H1 (cell line): ENCODE measurements at regions not wholly inside any gene's neighbourhood (a gene's known extent, or its start where the extent isn't known, plus 50 kb on each side); places are given as distances from the start of the nearest gene placed in this dataset.

Experiments used
- CTCF ChIA-PET: fragments of 300-600 bp; sonication (Branson Sonifier 250); formaldehyde crosslinking; loops from one replicate; lab custom pipeline; 2021; ENCODE audit not compliant: partially characterized antibody; lab: Charles Lee
- POLR2A ChIA-PET: fragments of 300-600 bp; sonication (Branson Sonifier 250); formaldehyde crosslinking; loops from one replicate; lab custom pipeline; 2021; ENCODE audit warnings: inconsistent platforms; ENCODE audit not compliant: partially characterized antibody; lab: Charles Lee
- DNase-seq, 2 experiments: peaks; one replicate each; pipeline versions ENCODE4 v3.0.0 to v3.0.0-alpha.2; 2010 to 2022; ENCODE audit warnings: low spot score in 2 of 2, low read depth in 1 of 2, mixed read lengths in 1 of 2
- FAIRE-seq: peaks from 2 replicates; lab custom pipeline; 2011; peaks lifted over from hg19 to GRCh38; lab: Jason Lieb, UNC
- H2AFZ ChIP-seq: 2 replicates; pipeline ENCODE4 v1.8.1; 2012; ENCODE audit warnings: low read length, inconsistent platforms
- H2AK5ac ChIP-seq: 2 replicates; pipeline ENCODE4 v1.6.1; 2013; ENCODE audit warnings: low read depth, low read length
- H2BK120ac ChIP-seq: replicated peaks from 2 replicates; pipeline ENCODE3; 2013; ENCODE audit warnings: low read depth, low read length, inconsistent platforms
- H2BK12ac ChIP-seq: 2 replicates; pipeline ENCODE4 v1.6.1; 2013; ENCODE audit warnings: low read depth, low read length
- H2BK15ac ChIP-seq: 2 replicates; pipeline ENCODE4 v1.6.1; 2013; ENCODE audit warnings: low read length
- H2BK20ac ChIP-seq: 2 replicates; pipeline ENCODE4 v1.6.1; 2013; ENCODE audit warnings: low read length
- H2BK5ac ChIP-seq: 2 replicates; pipeline ENCODE4 v1.6.1; 2013; ENCODE audit warnings: low read depth, low read length
- H3K14ac ChIP-seq: 2 replicates; pipeline ENCODE4 v1.6.1; 2013; ENCODE audit warnings: inconsistent platforms; ENCODE audit not compliant: insufficient read length
- H3K18ac ChIP-seq: 2 replicates; pipeline ENCODE4 v1.6.1; 2013; ENCODE audit warnings: low read length; ENCODE audit errors: extremely low read depth
- H3K23ac ChIP-seq: 2 replicates; pipeline ENCODE4 v1.6.1; 2013; ENCODE audit warnings: inconsistent platforms; ENCODE audit not compliant: insufficient read length
- H3K23me2 ChIP-seq: 2 replicates; pipeline ENCODE4 v1.6.1; 2013; ENCODE audit warnings: low read depth, low read length
- H3K27ac ChIP-seq: 2 replicates; pipeline ENCODE4 v1.6.1; 2011; ENCODE audit warnings: low read depth, low read length, inconsistent platforms
- H3K27me3 ChIP-seq, 4 experiments: replicated peaks in 1 of 4; 1 replicate in 1 of 4; 2 replicates in 3 of 4; pipeline versions ENCODE4 v1.6.1 to v1.8.1; 2011 to 2013; ENCODE audit warnings: low read length in 3 of 4, mild to moderate bottlenecking in 3 of 4, inconsistent platforms in 2 of 4, mixed read lengths in 2 of 4, moderate library complexity in 1 of 4; ENCODE audit not compliant: control insufficient read depth in 3 of 4, insufficient read depth in 3 of 4; ENCODE audit errors: extremely low read depth in 1 of 4
- H3K36me3 ChIP-seq, 4 experiments: 2 replicates each; pipeline versions ENCODE4 v1.6.1 to v1.8.1; 2011 to 2013; ENCODE audit warnings: mild to moderate bottlenecking in 4 of 4, low read length in 3 of 4, moderate library complexity in 2 of 4, control low read depth in 1 of 4, inconsistent platforms in 1 of 4; ENCODE audit not compliant: insufficient read depth in 4 of 4, control insufficient read depth in 2 of 4
- H3K4ac ChIP-seq: replicated peaks from 2 replicates; pipeline ENCODE3; 2013; ENCODE audit warnings: low read length, low read depth, mixed read lengths, inconsistent platforms; ENCODE audit not compliant: insufficient read length
- H3K4me1 ChIP-seq, 4 experiments: replicated peaks in 1 of 4; 1 replicate in 1 of 4; 2 replicates in 3 of 4; pipeline versions ENCODE4 v1.6.1 to v1.8.1; 2011 to 2013; ENCODE audit warnings: low read length in 3 of 4, inconsistent platforms in 2 of 4, mixed read lengths in 1 of 4; ENCODE audit not compliant: insufficient read depth in 4 of 4, control insufficient read depth in 3 of 4
- H3K4me2 ChIP-seq, 2 experiments: 2 replicates each; pipeline versions ENCODE4 v1.6.1 to v1.8.1; 2011 to 2013; ENCODE audit warnings: low read depth in 2 of 2, low read length in 2 of 2, control low read depth in 1 of 2, inconsistent platforms in 1 of 2, mild to moderate bottlenecking in 1 of 2; ENCODE audit not compliant: insufficient read depth in 1 of 2
- H3K4me3 ChIP-seq, 4 experiments: fragments of 200-600, 300-600 bp in 1 of 4; sonication (generic), shearing (Covaris generic), sonication (Bioruptor Twin) in 1 of 4; 2 replicates each; pipeline versions ENCODE4 v1.5.1 to v1.8.1; 2011 to 2016; ENCODE audit warnings: low read length in 4 of 4, low read depth in 3 of 4, control low read depth in 2 of 4, inconsistent platforms in 2 of 4, mild to moderate bottlenecking in 2 of 4, mixed read lengths in 1 of 4, moderate library complexity in 1 of 4; ENCODE audit not compliant: insufficient read depth in 2 of 4; ENCODE audit errors: extremely low read depth in 1 of 4
- H3K56ac ChIP-seq: replicated peaks from 2 replicates; pipeline ENCODE3; 2013; ENCODE audit warnings: low read depth, mild to moderate bottlenecking, mixed read lengths, low read length, inconsistent platforms; ENCODE audit not compliant: insufficient read length
- H3K79me1 ChIP-seq: 2 replicates; pipeline ENCODE4 v1.6.1; 2013; ENCODE audit warnings: low read depth, low read length, control low read depth
- H3K79me2 ChIP-seq, 2 experiments: 2 replicates each; pipeline versions ENCODE4 v1.6.1 to v1.8.1; 2012 to 2013; ENCODE audit warnings: low read length in 2 of 2, mild to moderate bottlenecking in 2 of 2, inconsistent platforms in 1 of 2; ENCODE audit not compliant: insufficient read depth in 2 of 2, control insufficient read depth in 1 of 2
- H3K9ac ChIP-seq, 4 experiments: replicated peaks in 1 of 4; 1 replicate in 1 of 4; 2 replicates in 3 of 4; pipeline versions ENCODE4 v1.6.1 to v1.8.1; 2011 to 2013; ENCODE audit warnings: low read depth in 3 of 4, low read length in 3 of 4, control low read depth in 2 of 4, mild to moderate bottlenecking in 2 of 4, moderate library complexity in 2 of 4, inconsistent platforms in 1 of 4; ENCODE audit errors: extremely low read depth in 1 of 4
- H3K9me3 ChIP-seq, 2 experiments: 2 replicates each; pipeline versions ENCODE4 v1.6.1 to v1.8.1; 2012 to 2013; ENCODE audit warnings: mild to moderate bottlenecking in 2 of 2, moderate library complexity in 2 of 2, control low read depth in 1 of 2, inconsistent platforms in 1 of 2, low read depth in 1 of 2, low read length in 1 of 2, mixed read lengths in 1 of 2; ENCODE audit not compliant: insufficient read depth in 2 of 2
- H4K20me1 ChIP-seq, 2 experiments: replicated peaks in 1 of 2; 2 replicates each; pipeline versions ENCODE3 to v1.8.1; 2011 to 2013; ENCODE audit warnings: inconsistent platforms in 2 of 2, low read length in 2 of 2, mild to moderate bottlenecking in 1 of 2; ENCODE audit not compliant: insufficient read depth in 2 of 2, control insufficient read depth in 1 of 2
- H4K5ac ChIP-seq: 2 replicates; pipeline ENCODE4 v1.6.1; 2013; ENCODE audit warnings: low read length, low read depth, mixed read lengths, inconsistent platforms; ENCODE audit not compliant: insufficient read length
- H4K8ac ChIP-seq: 2 replicates; pipeline ENCODE4 v1.8.0; 2013; ENCODE audit warnings: mild to moderate bottlenecking, moderate library complexity, low read length, inconsistent platforms; ENCODE audit not compliant: insufficient read depth; ENCODE audit errors: extremely low read depth
- H4K91ac ChIP-seq: replicated peaks from 2 replicates; pipeline ENCODE3; 2013; ENCODE audit warnings: low read length, mixed read lengths, inconsistent platforms; ENCODE audit not compliant: insufficient read length
- BRCA1 ChIP-seq: IDR thresholded peaks from 2 replicates; pipeline ENCODE4 v1.6.1; 2012; ENCODE audit warnings: low read depth, low read length, improper control_type of control experiment
- E2F6 ChIP-seq: IDR thresholded peaks from 2 replicates; pipeline ENCODE4 v1.6.1; 2012; ENCODE audit warnings: inconsistent platforms
- EP300 ChIP-seq, 2 experiments: IDR thresholded peaks; 1 replicate in 1 of 2; 2 replicates in 1 of 2; pipeline ENCODE4 v1.6.1; 2011 to 2012; ENCODE audit warnings: low read depth in 2 of 2, low read length in 2 of 2, mild to moderate bottlenecking in 2 of 2, borderline replicate concordance in 1 of 2, inconsistent platforms in 1 of 2, moderate library complexity in 1 of 2
- HDAC6 ChIP-seq: IDR thresholded peaks from one replicate; pipeline ENCODE4 v1.7.1; 2012; ENCODE audit warnings: low read depth, mild to moderate bottlenecking, inconsistent platforms, low read length, moderate library complexity
- RNF2 ChIP-seq: fragments of 200-900, 300-1000 bp; sonication (generic); IDR thresholded peaks from 2 replicates; pipeline ENCODE4 v1.7.1; 2016; ENCODE audit warnings: borderline replicate concordance, low read depth, mild to moderate bottlenecking, antibody characterized with exemption, low read length; ENCODE audit not compliant: poor library complexity, severe bottlenecking; ENCODE audit errors: missing control alignments
- SIN3A ChIP-seq, 2 experiments: IDR thresholded peaks in 1 of 2; conservative IDR thresholded peaks in 1 of 2; 2 replicates each; pipeline ENCODE4 v1.6.1; 2011 to 2012; ENCODE audit warnings: low read length in 2 of 2, improper control_type of control experiment in 1 of 2, low read depth in 1 of 2, mild to moderate bottlenecking in 1 of 2
- SP2 ChIP-seq: IDR thresholded peaks from 2 replicates; pipeline ENCODE4 v1.6.1; 2012; ENCODE audit warnings: mild to moderate bottlenecking, low read length, inconsistent platforms
- SRF ChIP-seq: IDR thresholded peaks from 2 replicates; pipeline ENCODE4 v1.6.1; 2011; ENCODE audit warnings: mild to moderate bottlenecking, low read depth, low read length, moderate library complexity
- WGBS, 2 experiments: shearing (Covaris generic) in 1 of 2; methylation state at CpG; one replicate each; pipeline versions ENCODE4 v1.1.6 to v1.1.7; 2013 to 2015; ENCODE audit warnings: low lambda C conversion rate in 2 of 2, mixed read lengths in 2 of 2, inconsistent platforms in 1 of 2, low coverage in 1 of 2, missing lambda C conversion rate in 1 of 2; ENCODE audit not compliant: insufficient replicate concordance in 2 of 2, insufficient coverage in 1 of 2, insufficient read length in 1 of 2; ENCODE audit errors: extremely low coverage in 1 of 2, missing lambda C conversion rate in 1 of 2; 5-methylcytosine and 5-hydroxymethylcytosine counted together

GRCh38 chr7:156139633-156140032 lies 327.4 kb upstream of the SHH start:
- Histone ChIP-seq H2BK15ac (no peak overlapping the region), H3K4ac (no peak overlapping the region), H4K8ac (no peak overlapping the region), H3K18ac (no peak overlapping the region), H2BK12ac (no peak overlapping the region), H3K27ac (no peak overlapping the region), H2BK5ac (no peak overlapping the region), H3K14ac (no peak overlapping the region), H3K79me1 (no peaks in the 10 kb centered on the region), H2AK5ac (no peak overlapping the region), H3K4me1 (no peaks in the 10 kb centered on the region), H3K56ac (no peak overlapping the region), H2BK20ac (no peak overlapping the region), H3K79me2 (no peaks in the 10 kb centered on the region), H4K5ac (no peak overlapping the region), H3K9me3 (peaks cover 2 to 5% of the 10 kb centered on the region in 2 experiments; a peak in 1 of 4 replicates), H3K27me3 (no peaks in the 10 kb centered on the region), H4K91ac (no peak overlapping the region), H3K4me3 (no peak overlapping the region), H2AFZ (no peak overlapping the region), H3K23me2 (no peaks in the 10 kb centered on the region), H3K36me3 (no peaks in the 10 kb centered on the region), H2BK120ac (no peak overlapping the region), H3K4me2 (no peak overlapping the region), H4K20me1 (no peaks in the 10 kb centered on the region), H3K9ac (no peak overlapping the region), H3K23ac (no peak overlapping the region)
- WGBS, 2 experiments: 87% methylated on average over 3 of the region's 3 CpGs; no CpG with 5 or more reads in 1 of the 2 experiments
- POLR2A ChIA-PET: no interaction called here
- FAIRE-seq (no peak), DNase-seq (no peak)
- CTCF ChIA-PET: interaction anchor here (0.9 to 1.5 kb wide), 3 partner anchors 8 to 50 kb away, joined by 3 read pairs; no protein-coding TSS in a partner anchor
- TF ChIP-seq SP2: no peak
- no peak for TF ChIP-seq EP300 (IDR thresholded peaks at IDR 0.05; ENCODE audit: borderline replicate concordance in 1 of 2, low read depth in 2 of 2, low read length in 2 of 2)
- no peak for TF ChIP-seq SRF
- TF ChIP-seq HDAC6: no peak
- TF ChIP-seq BRCA1: no peak
- no peak for TF ChIP-seq SIN3A (conservative IDR thresholded peaks at IDR 0.05 in 1 of 2, IDR thresholded peaks at IDR 0.05 in 1 of 2; ENCODE audit: low read depth in 1 of 2, low read length in 2 of 2)
- no peak for TF ChIP-seq RNF2
- no peak for TF ChIP-seq E2F6
